H54 (cell line): ENCODE measurements at regions not wholly inside any gene's neighbourhood (a gene's known extent, or its start where the extent isn't known, plus 50 kb on each side); places are given as distances from the start of the nearest gene placed in this dataset.

Experiments used
- DNase-seq: peaks from one replicate; pipeline ENCODE4 v3.0.0; 2011; ENCODE audit warnings: low spot score, mixed read lengths; ENCODE audit not compliant: insufficient read length
- FAIRE-seq: peaks from 3 replicates; lab custom pipeline; 2011; peaks lifted over from hg19 to GRCh38; lab: Jason Lieb, UNC
- POLR2A ChIP-seq: IDR thresholded peaks from 2 replicates; pipeline ENCODE4 v1.6.1; 2011; ENCODE audit warnings: low read depth, mild to moderate bottlenecking, low read length

DNA sequence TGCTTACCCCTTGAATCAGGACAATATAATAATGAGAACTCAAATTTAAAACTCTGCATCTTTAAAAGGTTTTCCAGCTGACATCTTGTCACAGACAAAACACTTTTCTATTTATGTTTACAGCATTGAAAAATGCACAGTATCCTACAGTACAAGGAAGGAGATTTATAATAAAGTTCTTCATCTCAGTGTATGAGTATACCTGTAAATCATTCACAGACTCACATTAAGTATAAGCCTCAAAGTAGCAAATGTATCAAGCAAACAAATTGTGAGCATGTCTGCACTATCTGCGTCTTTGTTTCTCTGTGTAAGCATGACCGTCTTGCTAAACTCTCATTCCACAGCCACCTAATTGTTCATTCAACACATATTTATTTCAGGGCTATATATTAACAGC lies 52.8 kb downstream of the PPP1R2C start:
- no peak for FAIRE-seq
- no peak for TF ChIP-seq POLR2A
- DNase-seq, result no peak

- TF ChIP-seq POLR2A, result no peak
- DNase-seq (no peak), FAIRE-seq (no peak)
Measured at GRCh38 chrX:42720209-42720608, 57.8 kb downstream of the PPP1R2C start.

DNA sequence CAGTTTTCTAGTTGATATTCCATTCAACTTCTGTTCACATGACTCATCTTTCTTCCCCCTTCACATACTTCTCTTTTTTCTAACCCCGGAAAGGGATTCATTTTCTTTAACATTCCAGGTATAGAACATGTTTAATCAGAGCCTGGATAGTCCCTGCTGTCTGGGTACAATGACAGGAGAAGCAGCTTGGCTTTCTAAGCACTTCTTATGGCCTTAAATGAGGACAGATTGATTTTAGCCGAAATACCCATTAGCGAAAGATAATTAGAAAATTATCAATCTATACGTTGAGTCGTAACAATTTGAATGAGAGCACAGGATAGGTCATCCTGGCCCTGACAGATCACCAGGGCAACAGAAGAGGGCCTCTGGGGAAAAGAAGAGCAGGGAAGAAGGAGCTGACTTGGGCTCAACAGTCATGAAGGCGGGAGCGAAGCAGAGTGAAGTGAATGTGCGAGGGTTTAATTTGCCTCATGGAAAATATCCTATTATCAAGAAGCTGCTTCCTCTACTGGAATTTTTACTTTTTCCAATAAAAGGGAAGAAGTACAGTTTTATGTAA lies 62.2 kb downstream of the PPP1R2C start:
- TF ChIP-seq POLR2A, result no peak
- no peak for FAIRE-seq
- DNase-seq, result no peak

DNA sequence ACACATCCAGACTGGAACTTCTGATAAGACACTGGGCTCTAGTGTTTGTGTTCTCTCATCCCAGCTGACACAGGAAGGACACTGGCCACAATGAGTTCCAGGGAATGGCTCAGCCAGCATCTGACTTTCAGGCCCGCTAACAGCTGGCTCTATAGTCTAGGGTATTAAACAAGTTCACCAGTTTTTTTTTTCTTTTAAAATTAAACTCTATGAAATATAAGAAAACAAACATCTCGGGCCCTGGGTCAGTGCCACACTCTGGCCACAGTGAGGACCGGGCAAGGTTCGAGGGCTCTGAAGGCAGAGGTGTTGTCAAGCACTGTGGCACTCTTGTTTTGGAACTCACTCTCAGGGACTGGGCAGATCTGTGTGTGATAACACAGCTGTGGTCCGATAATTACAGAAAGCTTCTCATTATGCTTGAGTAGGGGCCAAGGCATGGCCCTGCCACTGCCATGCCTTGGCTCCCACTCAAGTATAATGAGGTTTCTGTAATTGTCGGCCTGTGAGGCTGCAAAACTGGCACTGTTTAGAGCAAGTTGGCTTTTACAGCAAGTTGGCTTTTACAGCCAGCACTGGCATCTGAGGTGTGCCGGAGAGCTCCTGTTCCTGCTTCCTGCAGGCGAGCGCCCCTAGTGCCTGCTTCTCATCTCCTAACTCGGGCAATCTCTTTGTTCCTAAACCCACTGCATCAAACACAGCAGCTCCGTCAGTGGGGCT lies 62.8 kb downstream of the PPP1R2C start:
- DNase-seq (peak; percentile 1), FAIRE-seq (no peak)
- TF ChIP-seq POLR2A, result no peak

DNA sequence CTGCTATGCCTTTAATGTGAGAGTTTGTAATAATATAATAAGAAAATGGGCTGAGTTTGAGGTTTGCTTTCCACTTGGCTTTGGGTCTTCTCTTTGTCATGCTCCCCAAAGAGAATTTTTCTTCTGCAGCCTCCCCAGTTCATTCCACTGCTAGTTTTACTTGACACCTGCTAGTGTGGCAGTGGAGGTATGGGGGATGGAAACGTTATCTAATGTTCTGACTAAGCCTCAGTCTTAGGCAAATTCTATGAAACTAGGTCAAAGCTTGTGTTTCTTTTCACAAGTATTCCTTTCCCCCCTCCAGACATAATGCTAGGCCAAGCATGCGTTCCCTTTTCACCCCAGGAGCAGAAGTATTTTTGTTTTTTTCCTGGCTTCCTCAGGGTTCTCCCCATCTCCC lies 67.5 kb downstream of the PPP1R2C start:
- FAIRE-seq, result no peak
- no peak for TF ChIP-seq POLR2A
- DNase-seq, result no peak

- no peak for DNase-seq
- TF ChIP-seq POLR2A, result no peak
- FAIRE-seq, result no peak
Measured at GRCh38 chrX:42708222-42708621, 69.7 kb downstream of the PPP1R2C start.

DNA sequence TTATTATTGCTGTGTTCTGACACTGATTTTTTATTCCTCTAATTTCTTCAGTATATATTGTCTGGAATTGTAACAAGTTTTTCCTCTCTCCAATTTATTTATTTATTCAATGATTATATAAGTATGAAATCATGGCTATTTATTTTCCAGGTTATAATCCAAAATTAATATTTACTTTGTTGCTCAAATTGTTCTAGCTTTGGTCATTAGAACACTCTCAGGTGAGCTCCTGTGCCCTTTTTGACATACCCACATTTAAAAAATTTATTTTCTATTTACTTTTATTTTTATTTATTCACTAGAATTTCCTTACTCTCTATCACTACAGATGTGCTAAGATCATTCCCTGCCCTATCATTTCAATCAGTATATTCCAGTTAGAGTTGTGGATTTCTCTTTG lies 70.2 kb downstream of the PPP1R2C start:
- TF ChIP-seq POLR2A, result no peak
- DNase-seq (no peak), FAIRE-seq (no peak)

- DNase-seq (no peak), FAIRE-seq (no peak)
- no peak for TF ChIP-seq POLR2A
Measured at GRCh38 chrX:42704454-42704853, 73.5 kb downstream of the PPP1R2C start.

DNA sequence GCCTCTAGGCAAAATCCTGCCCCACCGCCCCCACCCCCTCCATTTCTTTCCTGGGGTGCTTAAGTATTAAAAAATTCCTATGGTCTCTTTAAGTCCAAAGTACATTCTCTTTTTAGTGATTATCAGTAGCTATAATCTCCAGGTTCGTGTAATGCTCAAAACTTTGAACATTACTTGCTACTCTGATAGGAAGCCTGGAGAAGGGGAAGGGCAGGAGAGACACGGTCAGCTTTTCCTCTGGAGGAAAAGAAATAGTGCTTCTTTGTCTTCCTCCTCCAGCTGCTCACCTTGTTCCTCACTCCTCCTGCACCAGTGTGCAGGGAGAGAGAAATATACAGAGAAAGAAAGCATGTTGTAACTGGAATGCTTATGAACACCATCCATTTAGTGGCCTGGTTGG lies 80.4 kb downstream of the PPP1R2C start:
- DNase-seq, result no peak
- FAIRE-seq, result no peak
- TF ChIP-seq POLR2A, result no peak

DNA sequence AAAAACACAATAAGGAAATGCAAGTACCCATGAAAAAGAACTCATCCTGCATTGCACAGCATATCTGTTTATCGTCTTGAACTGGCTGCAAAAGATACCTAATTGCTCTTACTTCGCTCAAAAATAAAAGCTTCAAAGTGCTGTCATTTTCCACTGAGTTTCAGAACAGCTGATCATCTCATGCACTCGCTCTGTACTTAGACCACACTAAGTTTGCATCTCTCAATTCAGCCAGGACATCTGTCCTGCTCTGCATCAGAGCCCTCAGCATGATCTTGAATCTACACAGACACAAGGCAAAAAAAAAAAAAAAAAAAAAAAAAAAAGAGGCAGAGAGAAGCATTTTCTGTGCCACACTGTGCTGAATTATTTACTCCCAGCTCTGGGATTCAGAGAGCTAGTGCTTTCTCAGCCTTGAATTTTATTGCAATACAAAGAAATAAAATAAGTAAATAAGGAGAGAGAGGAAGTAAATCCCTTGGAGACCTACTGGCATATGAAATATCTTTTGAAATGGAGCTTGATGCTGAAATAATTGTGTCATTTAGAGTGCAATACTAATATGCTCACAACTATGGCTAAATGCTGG lies 81.3 kb downstream of the PPP1R2C start:
- FAIRE-seq, result no peak
- no peak for TF ChIP-seq POLR2A
- DNase-seq, result no peak

GRCh38 chrX:42695800-42696358 lies 82.1 kb downstream of the PPP1R2C start:
- DNase-seq (no peak), FAIRE-seq (no peak)
- no peak for TF ChIP-seq POLR2A

- DNase-seq, result no peak
- no peak for TF ChIP-seq POLR2A
- FAIRE-seq, result no peak
Measured at GRCh38 chrX:42694260-42694815, 83.6 kb downstream of the PPP1R2C start.

DNA sequence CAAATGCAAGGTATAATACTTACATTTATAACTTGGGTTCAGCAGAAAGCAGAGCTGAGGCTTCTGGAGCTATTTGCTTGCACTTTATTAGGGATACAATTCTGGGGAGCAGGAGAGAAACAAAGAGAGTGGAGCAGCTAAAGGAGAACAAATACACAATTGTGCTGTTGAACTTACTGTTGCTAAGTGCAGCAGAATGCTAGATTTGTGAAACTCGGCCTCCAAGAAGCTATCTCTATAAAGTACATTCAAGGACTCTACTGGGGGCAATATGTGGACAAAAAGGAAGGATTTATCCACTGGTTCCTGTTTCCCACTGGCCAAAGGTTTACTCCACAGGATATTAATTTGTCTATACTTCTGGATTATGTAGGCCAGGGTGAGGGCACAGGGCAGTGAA lies 86.8 kb downstream of the PPP1R2C start:
- DNase-seq (no peak), FAIRE-seq (no peak)
- TF ChIP-seq POLR2A, result no peak

- FAIRE-seq (no peak), DNase-seq (no peak)
- TF ChIP-seq POLR2A, result no peak
Measured at GRCh38 chrX:42686706-42687105, 91.3 kb downstream of the PPP1R2C start.

DNA sequence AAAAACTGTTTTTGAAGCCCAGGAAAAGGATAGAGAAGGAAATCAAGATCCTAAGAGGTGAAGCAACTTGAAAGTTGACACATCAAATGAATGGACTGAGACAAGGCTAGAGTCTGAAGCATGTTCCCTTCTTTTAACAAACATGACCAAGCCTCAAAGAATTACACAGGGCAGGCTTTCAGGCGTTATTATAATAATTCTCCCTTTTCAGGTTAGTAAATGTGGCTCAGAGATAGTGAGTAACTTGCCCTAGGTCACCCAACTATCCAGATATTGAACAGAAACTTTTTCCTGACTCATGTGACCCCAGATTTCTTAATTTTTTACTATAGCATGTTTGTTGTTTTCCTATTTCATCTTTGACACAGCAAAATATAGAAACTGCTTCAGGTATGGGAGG lies 91.7 kb downstream of the PPP1R2C start:
- FAIRE-seq (no peak), DNase-seq (no peak)
- no peak for TF ChIP-seq POLR2A
